ENCODE measurements at regions not wholly inside any gene's neighbourhood (a gene's known extent, or its start where the extent isn't known, plus 50 kb on each side); places are given as distances from the start of the nearest gene placed in this dataset.

DNA sequence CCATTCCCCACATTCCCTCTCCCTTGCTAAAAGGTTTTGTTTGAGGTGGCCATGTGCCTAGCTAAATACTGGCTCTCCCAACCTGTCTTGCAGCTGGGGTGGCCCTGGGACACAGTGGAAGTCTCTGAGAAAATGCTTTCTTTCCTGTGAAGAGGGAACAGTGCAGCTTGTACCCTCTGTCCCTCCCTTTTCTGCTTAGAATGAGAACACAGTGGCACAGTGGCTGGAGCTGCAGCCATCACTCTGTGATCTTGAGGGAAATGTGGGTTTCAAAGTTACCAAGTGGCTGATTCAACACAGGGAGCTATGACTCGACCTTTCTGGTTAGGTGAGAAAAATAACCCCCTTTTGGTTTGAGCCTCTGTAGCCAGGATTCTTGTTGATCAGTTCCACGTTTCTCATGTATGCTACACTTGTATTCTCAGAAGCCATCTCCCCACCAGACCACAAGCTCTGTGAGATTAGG lies 62.7 kb upstream of the CARD11 start:
- TF ChIP-seq HOXA7 (CRISPR knock-in tag; IDR thresholded peaks at IDR 0.05) = no peak
- TF ChIP-seq CEBPB (IDR thresholded peaks at IDR 0.05) = no peak
- TF ChIP-seq GATA3 (IDR thresholded peaks at IDR 0.05; ENCODE audit: borderline replicate concordance) = no peak
- no peak for TF ChIP-seq ZNF302 (CRISPR knock-in tag; IDR thresholded peaks at IDR 0.05)
- no peak for TF ChIP-seq EP300 (IDR thresholded peaks at IDR 0.05)
- no peak for TF ChIP-seq NPAS2 (CRISPR knock-in tag; IDR thresholded peaks at IDR 0.05; ENCODE audit: borderline replicate concordance)
- TF ChIP-seq RFX5 (IDR thresholded peaks at IDR 0.05) = no peak
- TF ChIP-seq SREBF2 (IDR thresholded peaks at IDR 0.05) = no peak
- no peak for TF ChIP-seq CHD4 (IDR thresholded peaks at IDR 0.05; ENCODE audit: borderline replicate concordance)
- ATAC-seq (no peak), FAIRE-seq (no peak), DNase-seq (ENCODE audit: low read depth in 1 of 2, low spot score in 1 of 2) (no peak)
- Histone ChIP-seq H3K9me3 (peaks cover 28% of the 10 kb centered on the region), H3K4me1 (no peaks in the 10 kb centered on the region), H3K27ac (no peak overlapping the region), H3K4me3 (no peak overlapping the region), H3K4me2 (no peak overlapping the region)
- WGBS (ENCODE audit: missing lambda C conversion rate) = 3% methylated on average over 2 of the region's 2 CpGs
- POLR2A ChIA-PET = no interaction called here
- CTCF ChIA-PET = interaction anchor here (1.6 kb wide), 1 partner anchor 14 kb away, joined by 4 read pairs; no protein-coding TSS in a partner anchor

DNA sequence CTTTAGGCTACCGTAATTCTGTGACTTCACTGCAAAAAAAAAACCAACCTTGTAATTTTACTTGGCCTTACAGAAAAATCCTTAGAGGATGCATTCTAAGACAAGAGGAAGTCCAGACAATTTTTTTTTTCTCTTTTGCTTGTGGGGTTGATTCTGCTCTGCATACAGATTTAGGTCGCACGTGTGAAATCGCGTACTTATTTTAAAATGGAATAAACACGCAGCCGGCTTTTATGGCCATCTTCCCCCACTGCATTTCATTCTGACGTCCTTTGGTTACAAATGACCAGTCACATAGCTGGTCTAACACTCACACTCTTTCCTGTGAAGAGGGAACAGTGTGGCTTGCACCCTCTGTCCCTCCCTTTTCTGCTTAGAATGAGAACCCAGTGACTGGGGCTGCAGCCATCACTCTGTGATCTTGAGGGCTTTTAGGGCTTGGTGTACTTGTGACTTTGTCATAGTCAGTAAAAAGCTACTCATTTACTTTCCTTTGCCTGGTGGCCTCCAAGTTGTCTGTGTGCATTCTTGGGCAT lies 63.6 kb upstream of the CARD11 start:
- CTCF ChIA-PET = no interaction called here

More for the DNA sequence above, 63.6 kb upstream of the CARD11 start:
- ATAC-seq = no peak
- Histone ChIP-seq H3K27ac (no peak overlapping the region), H3K4me1 (no peaks in the 10 kb centered on the region), H3K4me2 (no peak overlapping the region), H3K4me3 (no peak overlapping the region), H3K9me3 (peaks cover 28% of the 10 kb centered on the region)
- TF ChIP-seq RARB (CRISPR knock-in tag; IDR thresholded peaks at IDR 0.05) (no peak), NFE2L2 (conservative IDR thresholded peaks at IDR 0.05; ENCODE audit: low read length) (no peak), RNF2 (IDR thresholded peaks at IDR 0.05; ENCODE audit: borderline replicate concordance, low read depth) (no peak), EHMT2 (IDR thresholded peaks at IDR 0.05; ENCODE audit: low read depth) (no peak), HEYL (CRISPR knock-in tag; IDR thresholded peaks at IDR 0.05) (no peak), ZC3H11A (IDR thresholded peaks at IDR 0.05) (no peak), MYC (IDR thresholded peaks at IDR 0.05; ENCODE audit: borderline replicate concordance, low read length) (no peak), CHD2 (IDR thresholded peaks at IDR 0.05; ENCODE audit: low read length, partially characterized antibody) (no peak), TFCP2L1 (CRISPR knock-in tag; IDR thresholded peaks at IDR 0.05) (no peak), JUN (IDR thresholded peaks at IDR 0.05) (no peak), GATA3 (IDR thresholded peaks at IDR 0.05; ENCODE audit: borderline replicate concordance) (no peak), CBX8 (IDR thresholded peaks at IDR 0.05) (no peak), SREBF2 (IDR thresholded peaks at IDR 0.05) (no peak)
- TF ChIP-seq, protein P1, sequence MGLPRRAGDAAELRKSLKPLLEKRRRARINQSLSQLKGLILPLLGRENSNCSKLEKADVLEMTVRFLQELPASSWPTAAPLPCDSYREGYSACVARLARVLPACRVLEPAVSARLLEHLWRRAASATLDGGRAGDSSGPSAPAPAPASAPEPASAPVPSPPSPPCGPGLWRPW (IDR thresholded peaks at IDR 0.05) = no peak
- TF ChIP-seq, protein P2, sequence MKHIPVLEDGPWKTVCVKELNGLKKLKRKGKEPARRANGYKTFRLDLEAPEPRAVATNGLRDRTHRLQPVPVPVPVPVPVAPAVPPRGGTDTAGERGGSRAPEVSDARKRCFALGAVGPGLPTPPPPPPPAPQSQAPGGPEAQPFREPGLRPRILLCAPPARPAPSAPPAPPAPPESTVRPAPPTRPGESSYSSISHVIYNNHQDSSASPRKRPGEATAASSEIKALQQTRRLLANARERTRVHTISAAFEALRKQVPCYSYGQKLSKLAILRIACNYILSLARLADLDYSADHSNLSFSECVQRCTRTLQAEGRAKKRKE (CRISPR knock-in tag; IDR thresholded peaks at IDR 0.05; ENCODE audit: low read depth) = no peak
- TF ChIP-seq, protein P3, sequence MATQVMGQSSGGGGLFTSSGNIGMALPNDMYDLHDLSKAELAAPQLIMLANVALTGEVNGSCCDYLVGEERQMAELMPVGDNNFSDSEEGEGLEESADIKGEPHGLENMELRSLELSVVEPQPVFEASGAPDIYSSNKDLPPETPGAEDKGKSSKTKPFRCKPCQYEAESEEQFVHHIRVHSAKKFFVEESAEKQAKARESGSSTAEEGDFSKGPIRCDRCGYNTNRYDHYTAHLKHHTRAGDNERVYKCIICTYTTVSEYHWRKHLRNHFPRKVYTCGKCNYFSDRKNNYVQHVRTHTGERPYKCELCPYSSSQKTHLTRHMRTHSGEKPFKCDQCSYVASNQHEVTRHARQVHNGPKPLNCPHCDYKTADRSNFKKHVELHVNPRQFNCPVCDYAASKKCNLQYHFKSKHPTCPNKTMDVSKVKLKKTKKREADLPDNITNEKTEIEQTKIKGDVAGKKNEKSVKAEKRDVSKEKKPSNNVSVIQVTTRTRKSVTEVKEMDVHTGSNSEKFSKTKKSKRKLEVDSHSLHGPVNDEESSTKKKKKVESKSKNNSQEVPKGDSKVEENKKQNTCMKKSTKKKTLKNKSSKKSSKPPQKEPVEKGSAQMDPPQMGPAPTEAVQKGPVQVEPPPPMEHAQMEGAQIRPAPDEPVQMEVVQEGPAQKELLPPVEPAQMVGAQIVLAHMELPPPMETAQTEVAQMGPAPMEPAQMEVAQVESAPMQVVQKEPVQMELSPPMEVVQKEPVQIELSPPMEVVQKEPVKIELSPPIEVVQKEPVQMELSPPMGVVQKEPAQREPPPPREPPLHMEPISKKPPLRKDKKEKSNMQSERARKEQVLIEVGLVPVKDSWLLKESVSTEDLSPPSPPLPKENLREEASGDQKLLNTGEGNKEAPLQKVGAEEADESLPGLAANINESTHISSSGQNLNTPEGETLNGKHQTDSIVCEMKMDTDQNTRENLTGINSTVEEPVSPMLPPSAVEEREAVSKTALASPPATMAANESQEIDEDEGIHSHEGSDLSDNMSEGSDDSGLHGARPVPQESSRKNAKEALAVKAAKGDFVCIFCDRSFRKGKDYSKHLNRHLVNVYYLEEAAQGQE (IDR thresholded peaks at IDR 0.05) = no peak
- TF ChIP-seq, protein P4, sequence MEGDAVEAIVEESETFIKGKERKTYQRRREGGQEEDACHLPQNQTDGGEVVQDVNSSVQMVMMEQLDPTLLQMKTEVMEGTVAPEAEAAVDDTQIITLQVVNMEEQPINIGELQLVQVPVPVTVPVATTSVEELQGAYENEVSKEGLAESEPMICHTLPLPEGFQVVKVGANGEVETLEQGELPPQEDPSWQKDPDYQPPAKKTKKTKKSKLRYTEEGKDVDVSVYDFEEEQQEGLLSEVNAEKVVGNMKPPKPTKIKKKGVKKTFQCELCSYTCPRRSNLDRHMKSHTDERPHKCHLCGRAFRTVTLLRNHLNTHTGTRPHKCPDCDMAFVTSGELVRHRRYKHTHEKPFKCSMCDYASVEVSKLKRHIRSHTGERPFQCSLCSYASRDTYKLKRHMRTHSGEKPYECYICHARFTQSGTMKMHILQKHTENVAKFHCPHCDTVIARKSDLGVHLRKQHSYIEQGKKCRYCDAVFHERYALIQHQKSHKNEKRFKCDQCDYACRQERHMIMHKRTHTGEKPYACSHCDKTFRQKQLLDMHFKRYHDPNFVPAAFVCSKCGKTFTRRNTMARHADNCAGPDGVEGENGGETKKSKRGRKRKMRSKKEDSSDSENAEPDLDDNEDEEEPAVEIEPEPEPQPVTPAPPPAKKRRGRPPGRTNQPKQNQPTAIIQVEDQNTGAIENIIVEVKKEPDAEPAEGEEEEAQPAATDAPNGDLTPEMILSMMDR (IDR thresholded peaks at IDR 0.05) = no peak
- TF ChIP-seq, protein P5, sequence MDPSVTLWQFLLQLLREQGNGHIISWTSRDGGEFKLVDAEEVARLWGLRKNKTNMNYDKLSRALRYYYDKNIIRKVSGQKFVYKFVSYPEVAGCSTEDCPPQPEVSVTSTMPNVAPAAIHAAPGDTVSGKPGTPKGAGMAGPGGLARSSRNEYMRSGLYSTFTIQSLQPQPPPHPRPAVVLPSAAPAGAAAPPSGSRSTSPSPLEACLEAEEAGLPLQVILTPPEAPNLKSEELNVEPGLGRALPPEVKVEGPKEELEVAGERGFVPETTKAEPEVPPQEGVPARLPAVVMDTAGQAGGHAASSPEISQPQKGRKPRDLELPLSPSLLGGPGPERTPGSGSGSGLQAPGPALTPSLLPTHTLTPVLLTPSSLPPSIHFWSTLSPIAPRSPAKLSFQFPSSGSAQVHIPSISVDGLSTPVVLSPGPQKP (IDR thresholded peaks at IDR 0.05; ENCODE audit: low read depth, low read length) = no peak
- TF ChIP-seq, protein P6, sequence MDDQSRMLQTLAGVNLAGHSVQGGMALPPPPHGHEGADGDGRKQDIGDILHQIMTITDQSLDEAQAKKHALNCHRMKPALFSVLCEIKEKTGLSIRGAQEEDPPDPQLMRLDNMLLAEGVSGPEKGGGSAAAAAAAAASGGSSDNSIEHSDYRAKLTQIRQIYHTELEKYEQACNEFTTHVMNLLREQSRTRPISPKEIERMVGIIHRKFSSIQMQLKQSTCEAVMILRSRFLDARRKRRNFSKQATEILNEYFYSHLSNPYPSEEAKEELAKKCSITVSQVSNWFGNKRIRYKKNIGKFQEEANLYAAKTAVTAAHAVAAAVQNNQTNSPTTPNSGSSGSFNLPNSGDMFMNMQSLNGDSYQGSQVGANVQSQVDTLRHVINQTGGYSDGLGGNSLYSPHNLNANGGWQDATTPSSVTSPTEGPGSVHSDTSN (IDR thresholded peaks at IDR 0.05) = no peak
- no peak for DNase-seq (ENCODE audit: low read depth in 1 of 2, low spot score in 1 of 2)
- FAIRE-seq = no peak
- POLR2A ChIA-PET = no interaction called here
- 71% methylated on average over 8 of the region's 8 CpGs for WGBS (ENCODE audit: missing lambda C conversion rate)

Data from A549 (cell line).